Suprapubic skin (tissue), 4 donors: ENCODE measurements at regions not wholly inside any gene's neighbourhood (a gene's known extent, or its start where the extent isn't known, plus 50 kb on each side); places are given as distances from the start of the nearest gene placed in this dataset.

Source experiments
- DNase-seq, 2 donors: peaks; one replicate each; pipeline ENCODE4 v3.0.0-alpha.2; 2019; ENCODE audit warnings: low spot score in 2 of 2
- H3K27ac ChIP-seq: fragments of 200-600 bp; sonication (generic); one replicate; pipeline ENCODE4 v1.5.1; 2019
- H3K27me3 ChIP-seq: fragments of 200-600 bp; sonication (generic); one replicate; pipeline ENCODE4 v1.5.1; 2019
- H3K36me3 ChIP-seq: fragments of 200-600 bp; sonication (generic); one replicate; pipeline ENCODE4 v1.5.1; 2019
- H3K4me1 ChIP-seq: fragments of 200-600 bp; sonication (generic); one replicate; pipeline ENCODE4 v1.5.1; 2019
- H3K4me3 ChIP-seq: fragments of 200-600 bp; sonication (generic); one replicate; pipeline ENCODE4 v1.5.1; 2019; ENCODE audit warnings: mild to moderate bottlenecking
- H3K9me3 ChIP-seq: fragments of 200-600 bp; sonication (generic); one replicate; pipeline ENCODE4 v1.5.1; 2019
- CTCF ChIP-seq, 2 donors: fragments of 200-600 bp in 1 of 2; fragments of 450-650 bp in 1 of 2; sonication (generic) in 1 of 2; IDR thresholded peaks; one replicate each; pipeline ENCODE4 v1.5.1; 2016 to 2019; ENCODE audit warnings: antibody characterized with exemption in 2 of 2, mild to moderate bottlenecking in 1 of 2, moderate library complexity in 1 of 2
- EP300 ChIP-seq: sonication (generic); formaldehyde crosslinking; IDR thresholded peaks from one replicate; pipeline ENCODE4 v1.6.1; 2017; ENCODE audit warnings: antibody characterized with exemption
- POLR2A ChIP-seq, 2 donors: fragments of 450-650 bp; IDR thresholded peaks; one replicate each; pipeline ENCODE4 v1.6.1; 2017; ENCODE audit warnings: antibody characterized with exemption in 2 of 2, mild to moderate bottlenecking in 2 of 2, moderate library complexity in 2 of 2
- POLR2AphosphoS5 ChIP-seq, 3 donors: sonication (generic); formaldehyde crosslinking; IDR thresholded peaks; one replicate each; pipeline ENCODE4 v1.6.1; 2017; ENCODE audit warnings: antibody characterized with exemption in 3 of 3
- WGBS: methylation state at CpG from one replicate; pipeline ENCODE4 v1.1.5; 2018; 5-methylcytosine and 5-hydroxymethylcytosine counted together

DNA sequence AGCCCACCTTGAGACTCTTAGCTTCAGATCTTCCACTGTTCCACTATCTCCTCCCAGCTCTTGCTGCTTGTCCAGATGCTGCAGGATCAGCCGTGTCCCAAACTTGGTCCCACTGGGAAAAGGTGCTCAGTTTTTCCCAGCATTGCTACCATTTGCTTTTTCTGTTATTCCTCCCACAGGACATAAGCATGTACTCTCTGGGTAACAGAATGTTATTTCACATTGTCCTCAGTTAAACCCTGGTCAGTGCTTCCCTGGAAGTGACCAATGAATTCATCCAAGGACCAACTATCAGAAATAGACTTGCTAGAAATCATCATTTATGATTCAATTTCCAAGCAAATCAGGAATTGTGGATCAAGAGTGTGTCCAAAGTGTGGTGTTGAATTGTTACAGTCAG lies 179.2 kb upstream of the ZNF32 start:
- TF ChIP-seq POLR2AphosphoS5 (IDR thresholded peaks at IDR 0.05) (no peak), EP300 (no peak), POLR2A (IDR thresholded peaks at IDR 0.05) (no peak), CTCF (IDR thresholded peaks at IDR 0.05) (no peak)
- H3K4me3 ChIP-seq, result no peak overlapping the region
- H3K4me1 ChIP-seq, result peaks cover 4% of the 10 kb centered on the region
- WGBS, result 100% methylated on average over 1 of the region's 1 CpG
- no peaks in the 10 kb centered on the region for H3K27me3 ChIP-seq
- H3K9me3 ChIP-seq, result no peaks in the 10 kb centered on the region
- DNase-seq, result no peak
- H3K36me3 ChIP-seq, result no peaks in the 10 kb centered on the region
- H3K27ac ChIP-seq, result no peak overlapping the region

DNA sequence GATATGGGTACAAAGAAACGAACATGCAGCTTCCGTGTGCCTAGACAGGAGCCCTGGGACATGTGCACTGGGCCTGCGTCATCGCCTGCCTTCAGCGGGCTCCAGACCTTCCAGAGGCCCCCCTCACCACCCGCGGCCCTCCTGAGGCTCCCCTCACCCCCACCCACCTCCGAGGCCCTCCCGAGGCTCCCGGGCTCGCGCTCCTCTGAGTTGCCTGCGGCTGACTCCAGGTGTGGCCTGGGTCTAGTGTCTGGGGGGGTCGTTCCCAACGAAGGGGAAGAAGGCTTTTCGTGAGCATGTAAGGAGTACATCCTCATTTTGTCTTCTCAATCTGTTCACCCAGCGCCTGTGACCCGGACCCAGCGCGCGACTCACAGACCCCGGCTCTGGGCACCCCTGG lies 177.3 kb upstream of the ZNF32 start:
- Histone ChIP-seq H3K4me3 (no peak overlapping the region), H3K27ac (no peak overlapping the region), H3K36me3 (no peaks in the 10 kb centered on the region), H3K9me3 (no peaks in the 10 kb centered on the region), H3K27me3 (no peaks in the 10 kb centered on the region), H3K4me1 (peaks cover 5% of the 10 kb centered on the region)
- TF ChIP-seq POLR2AphosphoS5 (IDR thresholded peaks at IDR 0.05) (no peak), CTCF (IDR thresholded peaks at IDR 0.05) (no peak), EP300 (no peak)
- 93% methylated on average over 22 of the region's 22 CpGs for WGBS
- DNase-seq, result no peak

DNA sequence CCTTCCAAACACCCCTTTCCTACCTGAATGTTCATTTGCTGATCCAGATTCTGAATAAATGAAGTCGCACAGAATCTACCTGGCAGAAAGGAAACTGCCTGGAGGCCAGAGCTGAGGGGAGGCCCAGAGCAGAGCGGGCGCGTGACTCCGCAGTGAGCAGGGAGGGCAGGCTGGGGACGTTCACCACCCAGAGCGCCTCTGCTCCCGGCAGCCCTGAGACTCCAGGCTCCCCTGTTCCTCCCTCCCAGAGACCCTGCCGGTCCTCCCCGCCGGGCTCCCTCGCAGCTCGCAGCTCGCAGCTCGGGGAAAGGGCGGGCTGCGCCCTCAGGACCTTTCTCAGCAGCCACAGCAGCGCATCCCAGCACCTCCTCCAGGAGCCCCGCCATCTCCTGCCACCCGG lies 176.7 kb upstream of the ZNF32 start:
- 97% methylated on average over 8 of the region's 20 CpGs for WGBS
- TF ChIP-seq EP300 (no peak), POLR2AphosphoS5 (IDR thresholded peaks at IDR 0.05) (no peak), CTCF (IDR thresholded peaks at IDR 0.05) (no peak), POLR2A (IDR thresholded peaks at IDR 0.05) (no peak)
- no peak overlapping the region for H3K4me3 ChIP-seq
- peaks cover 5% of the 10 kb centered on the region for H3K4me1 ChIP-seq
- H3K27ac ChIP-seq, result peak overlapping the region; percentile 68
- H3K27me3 ChIP-seq, result no peaks in the 10 kb centered on the region
- no peaks in the 10 kb centered on the region for H3K9me3 ChIP-seq
- H3K36me3 ChIP-seq, result no peaks in the 10 kb centered on the region
- DNase-seq, result no peak

DNA sequence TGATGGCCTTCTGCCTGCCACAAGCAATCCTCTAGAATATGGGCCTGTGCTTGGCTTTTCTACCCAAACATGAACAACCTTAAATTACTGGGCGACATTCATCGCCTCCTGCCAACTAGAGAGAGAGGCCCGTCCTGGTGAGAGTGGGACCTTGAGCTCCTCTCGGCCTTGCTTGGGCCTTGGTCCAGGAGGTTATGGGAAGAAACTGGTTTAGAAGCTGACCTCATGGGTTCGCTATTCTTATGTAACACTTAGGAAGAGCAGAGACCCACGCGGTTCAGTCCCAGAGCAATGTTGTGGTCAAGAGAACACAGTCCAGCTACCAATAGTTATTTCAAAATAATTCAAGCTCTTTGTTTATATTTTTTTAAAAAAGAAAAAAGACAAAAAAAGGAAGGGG lies 176.3 kb upstream of the ZNF32 start:
- H3K4me3 ChIP-seq, result no peak overlapping the region
- H3K9me3 ChIP-seq, result no peaks in the 10 kb centered on the region
- H3K27ac ChIP-seq, result peak overlapping the region; percentile 68
- TF ChIP-seq CTCF (IDR thresholded peaks at IDR 0.05) (no peak), POLR2AphosphoS5 (IDR thresholded peaks at IDR 0.05) (no peak), EP300 (no peak), POLR2A (IDR thresholded peaks at IDR 0.05) (no peak)
- H3K36me3 ChIP-seq, result no peaks in the 10 kb centered on the region
- 87% methylated on average over 7 of the region's 7 CpGs for WGBS
- DNase-seq, result no peak
- peaks cover 5% of the 10 kb centered on the region for H3K4me1 ChIP-seq
- H3K27me3 ChIP-seq, result no peaks in the 10 kb centered on the region

DNA sequence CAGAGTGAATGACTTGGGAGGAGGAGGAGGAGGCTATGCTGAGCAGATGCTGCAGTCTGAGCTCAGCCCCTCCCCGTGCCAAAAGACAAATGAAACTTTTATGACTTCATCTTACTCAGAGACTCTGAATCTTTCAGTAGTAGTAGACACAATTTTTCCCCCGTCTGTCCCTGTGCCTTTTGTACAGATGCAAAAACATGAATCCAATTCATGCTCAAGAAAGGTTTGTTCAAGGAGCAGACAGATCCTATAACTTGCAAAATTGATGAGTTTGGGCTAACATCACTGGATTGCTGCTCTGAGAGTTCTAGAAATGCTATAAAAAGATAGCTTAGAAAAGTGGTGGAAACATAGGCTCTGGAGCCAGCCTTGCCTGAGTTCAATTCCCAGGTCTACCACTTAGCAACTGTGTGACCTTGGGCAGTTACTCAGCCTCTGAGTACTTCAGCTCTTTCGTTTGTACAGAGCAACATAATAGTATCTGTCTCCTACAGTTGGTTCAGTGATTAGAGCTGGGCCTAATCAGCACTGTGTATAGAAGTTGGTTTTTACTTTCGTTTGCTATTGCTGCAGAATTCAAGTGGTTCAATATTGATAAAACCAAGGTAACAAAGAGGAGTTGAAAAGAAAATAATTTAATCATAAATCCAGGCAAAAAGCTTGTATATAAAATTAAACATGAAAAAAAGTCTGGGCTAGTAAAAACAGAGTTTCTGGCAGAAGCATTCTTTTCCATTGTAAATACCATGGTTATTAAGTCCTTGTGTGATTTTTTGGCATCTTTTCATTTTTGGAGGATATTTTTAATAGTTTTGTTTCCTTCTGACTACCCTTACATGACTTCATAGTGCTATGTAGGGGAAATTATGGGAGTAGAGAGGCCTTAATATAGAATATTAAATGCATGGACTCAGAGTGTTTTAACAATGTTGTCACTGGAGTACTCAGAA lies 174.2 kb upstream of the ZNF32 start:
- WGBS, result 57% methylated on average over 4 of the region's 4 CpGs
- Histone ChIP-seq H3K27ac (peak overlapping the region; percentile 18), H3K4me1 (peaks cover 5% of the 10 kb centered on the region), H3K4me3 (no peak overlapping the region), H3K36me3 (no peaks in the 10 kb centered on the region), H3K27me3 (no peaks in the 10 kb centered on the region), H3K9me3 (no peaks in the 10 kb centered on the region)
- TF ChIP-seq CTCF (IDR thresholded peaks at IDR 0.05) (no peak), EP300 (no peak)
- DNase-seq, result no peak
